ENCODE measurements at regions not wholly inside any gene's neighbourhood (a gene's known extent, or its start where the extent isn't known, plus 50 kb on each side); places are given as distances from the start of the nearest gene placed in this dataset.

GRCh38 chr7:27367179-27367932 is 124.8 kb downstream of the EVX1 start:
- no peak for TF ChIP-seq CTCF (IDR thresholded peaks at IDR 0.05)
- no peak for ATAC-seq
- Histone ChIP-seq H3K4me1 (peaks cover 0 to 25% (median 0%) of the 10 kb centered on the region in 9 donors), H3K27me3 (peaks cover 0 to 27% (median 0%) of the 10 kb centered on the region in 7 donors), H3K9me3 (no peaks in the 10 kb centered on the region), H3K36me3 (no peaks in the 10 kb centered on the region), H3K27ac (no peak overlapping the region), H3K4me3 (no peak overlapping the region)
- WGBS, 2 donors, result 91% methylated on average over 4 of the region's 4 CpGs
- no peak for DNase-seq
- intact Hi-C loops (cut with DNase I), result loop anchor here in 1 of 10 donors (1.0 kb wide), 1 partner anchor 17 kb away; no protein-coding TSS in a partner anchor

- no peaks in the 10 kb centered on the region for H3K9me3 ChIP-seq
- no peak overlapping the region for H3K4me3 ChIP-seq
- WGBS, 2 donors, result 95 to 97% methylated on average over 4 of the region's 4 CpGs
- peaks cover 0 to 26% (median 0%) of the 10 kb centered on the region in 9 donors for H3K4me1 ChIP-seq
- TF ChIP-seq CTCF (IDR thresholded peaks at IDR 0.05), result no peak
- peak in 1 of 8 donors; percentile 38 for ATAC-seq
- H3K36me3 ChIP-seq, result no peaks in the 10 kb centered on the region
- no peak for DNase-seq
- H3K27ac ChIP-seq, result no peak overlapping the region
- intact Hi-C loops (cut with DNase I), result loop anchor here in 1 of 10 donors (1.0 kb wide), 1 partner anchor 18 kb away; no protein-coding TSS in a partner anchor
- peaks cover 0 to 27% (median 0%) of the 10 kb centered on the region in 7 donors for H3K27me3 ChIP-seq
These were observed 125.4 kb downstream of the EVX1 start for GRCh38 chr7:27367933-27368549.

- H3K27me3 ChIP-seq, result peaks cover 0 to 42% (median 14%) of the 10 kb centered on the region in 7 donors
- no peak overlapping the region for H3K4me3 ChIP-seq
- no peaks in the 10 kb centered on the region for H3K9me3 ChIP-seq
- H3K27ac ChIP-seq, result no peak overlapping the region
- WGBS, 2 donors, result 53% methylated on average over 6 of the region's 6 CpGs
- DNase-seq, result no peak
- peak in 1 of 8 donors; percentile 51 for ATAC-seq
- H3K4me1 ChIP-seq, result peaks cover 0 to 6% (median 0%) of the 10 kb centered on the region in 9 donors
- TF ChIP-seq CTCF (IDR thresholded peaks at IDR 0.05), result no peak
- intact Hi-C loops (cut with DNase I), result no loop called here
- no peaks in the 10 kb centered on the region for H3K36me3 ChIP-seq
These were observed 132.6 kb downstream of the EVX1 start for GRCh38 chr7:27374958-27375841.

DNA sequence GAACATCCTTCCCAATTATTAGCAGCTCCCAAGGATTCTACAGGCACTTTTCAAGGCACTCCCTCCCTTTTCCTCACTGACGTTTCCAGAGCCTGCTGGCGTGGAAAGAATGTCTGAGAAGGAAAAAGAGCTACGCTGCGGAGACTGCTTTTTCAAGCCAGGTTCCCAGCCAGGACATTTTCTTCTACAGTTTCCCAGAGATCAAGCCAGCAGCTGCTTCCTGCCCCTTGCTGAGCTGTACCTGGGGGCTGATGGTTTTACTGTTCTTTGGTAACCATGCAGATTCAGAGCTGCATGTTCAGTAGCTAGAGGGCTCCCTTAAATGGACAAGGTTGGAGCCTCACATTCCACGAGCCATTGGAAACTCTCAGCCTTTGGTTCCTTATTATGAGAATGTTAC is 133.4 kb downstream of the EVX1 start:
- H3K4me1 ChIP-seq, result peaks cover 0 to 6% (median 0%) of the 10 kb centered on the region in 9 donors
- DNase-seq (peak in 1 of 2 donors; percentile 6), ATAC-seq (peak in 4 of 8 donors; percentile 11 to 59 (median 30))
- H3K27me3 ChIP-seq, result peaks cover 0 to 37% (median 14%) of the 10 kb centered on the region in 7 donors
- H3K27ac ChIP-seq, result no peak overlapping the region
- no peak for TF ChIP-seq CTCF (IDR thresholded peaks at IDR 0.05)
- intact Hi-C loops (cut with DNase I), result no loop called here
- H3K9me3 ChIP-seq, result no peaks in the 10 kb centered on the region
- 40 to 43% methylated on average over 5 of the region's 5 CpGs for WGBS, 2 donors
- no peak overlapping the region for H3K4me3 ChIP-seq
- H3K36me3 ChIP-seq, result no peaks in the 10 kb centered on the region
